Right lobe of liver (tissue), 6 donors: ENCODE measurements at regions not wholly inside any gene's neighbourhood (a gene's known extent, or its start where the extent isn't known, plus 50 kb on each side); places are given as distances from the start of the nearest gene placed in this dataset.
A peak's percentile ranks its signal among the peaks of the same experiment; 100 is the strongest.

Experiments used
- ATAC-seq, 4 donors: fragments of 200-7000 bp; cut with Tn5 transposase; one replicate each; pipeline ENCODE4 v1.9.1; 2020; ENCODE audit warnings: mild to moderate bottlenecking in 4 of 4, moderate library complexity in 4 of 4
- DNase-seq, 3 donors: peaks; one replicate each; pipeline ENCODE4 v3.0.0-alpha.2; 2020
- H3K27ac ChIP-seq, 3 donors: fragments of 200-600 bp; one replicate each; pipeline ENCODE4 v1.8.0; 2022
- H3K27me3 ChIP-seq, 2 donors: fragments of 200-600 bp; one replicate each; pipeline ENCODE4 v1.8.0; 2022
- H3K36me3 ChIP-seq, 4 donors: fragments of 200-600 bp; sonication (generic) in 1 of 4; one replicate each; pipeline versions ENCODE4 v1.5.1 to v1.8.0; 2017 to 2022; ENCODE audit warnings: control low read depth in 1 of 4
- H3K4me1 ChIP-seq, 4 donors: fragments of 200-600 bp; sonication (generic) in 1 of 4; one replicate each; pipeline versions ENCODE4 v1.5.1 to v1.8.0; 2017 to 2022; ENCODE audit warnings: control low read depth in 1 of 4
- H3K4me3 ChIP-seq, 3 donors: fragments of 200-600 bp; one replicate each; pipeline ENCODE4 v1.8.0; 2022
- H3K9me3 ChIP-seq, 4 donors: fragments of 200-600 bp; sonication (generic) in 1 of 4; one replicate each; pipeline versions ENCODE4 v1.5.1 to v1.8.0; 2017 to 2022; ENCODE audit warnings: control low read depth in 1 of 4
- CTCF ChIP-seq, 4 donors: fragments of 200-600 bp in 3 of 4; fragments of 450-650 bp in 1 of 4; IDR thresholded peaks; one replicate each; pipeline versions ENCODE4 v1.5.1 to v1.8.0; 2016 to 2022; ENCODE audit warnings: antibody characterized with exemption in 4 of 4, mild to moderate bottlenecking in 2 of 4
- POLR2A ChIP-seq: fragments of 450-650 bp; IDR thresholded peaks from one replicate; pipeline ENCODE4 v1.6.1; 2017; ENCODE audit warnings: antibody characterized with exemption, mild to moderate bottlenecking
- WGBS: methylation state at CpG from one replicate; pipeline ENCODE4 v1.1.6; 2018; ENCODE audit warnings: low coverage, low lambda C conversion rate; ENCODE audit not compliant: insufficient coverage; ENCODE audit errors: missing lambda C conversion rate; 5-methylcytosine and 5-hydroxymethylcytosine counted together
- intact Hi-C, 2 donors: fragments of 100-400 bp; cut with DNase I; formaldehyde crosslinking; loops; one replicate each; pipeline versions ENCODE4 v1.11.2 to v1.14.1; 2022
- small RNA-seq, 2 experiments: library from RNA; depleted of rRNA; stranded (forward); fragments of <200 nt; gene quantifications; one replicate each; pipeline ENCODE3, GENCODE V24; 2016
- donor health status: DM: no; HTN: yes; CAD: no.
- donor health status: DM: no; HTN: no; CAD: no.
- donor health status: DM: no; HTN: no; CAD: no.
- donor health status: DM: no; HTN: yes; CAD: no.
- donor health status: DM: no; HTN: yes; CAD: no.

GRCh38 chr2:23326330-23326729 is 58.6 kb upstream of the KLHL29 start:
- Histone ChIP-seq H3K4me3 (no peak overlapping the region), H3K4me1 (no peaks in the 10 kb centered on the region), H3K9me3 (no peaks in the 10 kb centered on the region), H3K27me3 (no peaks in the 10 kb centered on the region), H3K36me3 (no peaks in the 10 kb centered on the region), H3K27ac (no peak overlapping the region)
- TF ChIP-seq POLR2A: no peak
- no peak for TF ChIP-seq CTCF (IDR thresholded peaks at IDR 0.05)
- intact Hi-C loops: no loop called here
- 55% methylated on average over 4 of the region's 4 CpGs for WGBS
- DNase-seq: no peak
- no peak for ATAC-seq

- DNase-seq: no peak
- no peaks in the 10 kb centered on the region for H3K36me3 ChIP-seq
- no peaks in the 10 kb centered on the region for H3K27me3 ChIP-seq
- H3K4me1 ChIP-seq: no peaks in the 10 kb centered on the region
- 85% methylated on average over 5 of the region's 5 CpGs for WGBS
- H3K4me3 ChIP-seq: no peak overlapping the region
- no peak for ATAC-seq
- intact Hi-C loops: no loop called here
- H3K27ac ChIP-seq: no peak overlapping the region
- H3K9me3 ChIP-seq: no peaks in the 10 kb centered on the region
- TF ChIP-seq POLR2A: no peak
- no peak for TF ChIP-seq CTCF (IDR thresholded peaks at IDR 0.05)
Observed at GRCh38 chr2:23327416-23327815, 57.6 kb upstream of the KLHL29 start.

- no peak for DNase-seq
Observed at GRCh38 chr2:23327887-23328286, 57.1 kb upstream of the KLHL29 start.

GRCh38 chr2:23330214-23330613 is 54.8 kb upstream of the KLHL29 start:
- no peaks in the 10 kb centered on the region for H3K27me3 ChIP-seq
- ATAC-seq (peak; percentile 32 to 65 (median 46)), DNase-seq (no peak)
- H3K9me3 ChIP-seq: no peaks in the 10 kb centered on the region
- no peak overlapping the region for H3K27ac ChIP-seq
- no peaks in the 10 kb centered on the region for H3K36me3 ChIP-seq
- intact Hi-C loops: no loop called here
- no peak for TF ChIP-seq POLR2A
- peak in 2 of 4 donors; percentile 13 to 15 for TF ChIP-seq CTCF (IDR thresholded peaks at IDR 0.05)
- H3K4me3 ChIP-seq: no peak overlapping the region
- no peaks in the 10 kb centered on the region for H3K4me1 ChIP-seq
- 30% methylated on average over 5 of the region's 5 CpGs for WGBS

More at GRCh38 chr2:23327887-23328286, 57.1 kb upstream of the KLHL29 start:
- Histone ChIP-seq H3K27me3 (no peaks in the 10 kb centered on the region), H3K27ac (no peak overlapping the region), H3K4me3 (no peak overlapping the region), H3K4me1 (no peaks in the 10 kb centered on the region), H3K36me3 (no peaks in the 10 kb centered on the region), H3K9me3 (no peaks in the 10 kb centered on the region)
- ATAC-seq: no peak
- TF ChIP-seq CTCF (IDR thresholded peaks at IDR 0.05) (no peak), POLR2A (no peak)
- intact Hi-C loops: no loop called here
- no CpG with 5 or more reads among the region's 3 CpGs for WGBS

Small RNAs in the stretch of these regions (small RNA-seq; reads per million reads assigned to genes)
- gene AC099799.1 (0 reads per million in 2 experiments), gene RN7SL117P (0 reads per million in 2 experiments), gene RNA5SP87 (5.1 to 8.3 reads per million in 2 experiments)
